Esophagus squamous epithelium (tissue), 4 donors: ENCODE measurements at regions not wholly inside any gene's neighbourhood (a gene's known extent, or its start where the extent isn't known, plus 50 kb on each side); places are given as distances from the start of the nearest gene placed in this dataset.

ENCODE experiments used
- CTCF ChIP-seq, 6 experiments: fragments of 450-650 bp in 4 of 6; fragments of 200-600 bp in 2 of 6; sonication (generic) in 2 of 6; IDR thresholded peaks; one replicate each; pipeline ENCODE4 v1.5.1; 2016 to 2019; ENCODE audit warnings: antibody characterized with exemption in 6 of 6, mild to moderate bottlenecking in 4 of 6, moderate library complexity in 4 of 6
- POLR2A ChIP-seq, 4 donors: fragments of 450-650 bp; IDR thresholded peaks; one replicate each; pipeline ENCODE4 v1.6.1; 2017; ENCODE audit warnings: antibody characterized with exemption in 4 of 4, mild to moderate bottlenecking in 4 of 4, moderate library complexity in 3 of 4

DNA sequence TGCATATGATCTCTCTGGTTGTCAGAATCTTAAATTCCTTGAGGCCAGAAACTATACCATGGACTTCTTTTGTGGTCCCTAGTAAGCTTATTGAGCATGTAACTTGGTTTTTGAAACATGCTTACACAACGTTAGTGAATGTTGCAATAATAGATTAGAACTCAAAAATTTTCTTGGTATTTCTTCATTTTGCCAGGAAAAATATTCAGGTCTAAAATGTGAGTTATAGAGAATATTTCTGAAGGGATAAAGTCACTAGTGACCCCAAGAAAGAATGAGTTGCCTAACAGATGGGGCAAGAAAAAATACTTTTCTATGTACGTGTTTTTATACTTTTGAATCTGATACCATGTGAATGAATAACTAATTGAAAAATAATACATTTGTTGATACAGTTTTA lies 195.4 kb downstream of the TFAP2A start:
- TF ChIP-seq POLR2A (IDR thresholded peaks at IDR 0.05) (no peak), CTCF (IDR thresholded peaks at IDR 0.05) (no peak)
